Fibroblast of lung (primary cell): ENCODE measurements at regions not wholly inside any gene's neighbourhood (a gene's known extent, or its start where the extent isn't known, plus 50 kb on each side); places are given as distances from the start of the nearest gene placed in this dataset.
"Not testable (repeated sequence)": the region's sequence is repeated elsewhere in the genome, so short reads cannot be mapped to it uniquely, and the experiment has no call there.

Experiments
- DNase-seq, 2 donors: peaks; one replicate each; pipeline versions ENCODE4 v3.0.0 to v3.0.0-alpha.2; 2010; ENCODE audit warnings: low read depth in 2 of 2
- H2AFZ ChIP-seq: 2 replicates; pipeline ENCODE4 v1.5.1; 2012; ENCODE audit warnings: low read length, control low read depth, inconsistent platforms
- H3K27ac ChIP-seq: 2 replicates; pipeline ENCODE4 v1.5.1; 2011; ENCODE audit warnings: low read length, control low read depth; ENCODE audit not compliant: insufficient read depth
- H3K27me3 ChIP-seq: 2 replicates; pipeline ENCODE4 v1.5.1; 2011; ENCODE audit warnings: mild to moderate bottlenecking, low read length; ENCODE audit not compliant: control insufficient read depth, insufficient read depth
- H3K36me3 ChIP-seq: 2 replicates; pipeline ENCODE4 v1.5.1; 2011; ENCODE audit warnings: low read length; ENCODE audit not compliant: control insufficient read depth, insufficient read depth
- H3K4me1 ChIP-seq: 2 replicates; pipeline ENCODE4 v1.5.1; 2011; ENCODE audit warnings: low read length; ENCODE audit not compliant: control insufficient read depth, insufficient read depth; ENCODE audit errors: extremely low read depth
- H3K4me2 ChIP-seq: 2 replicates; pipeline ENCODE4 v1.5.1; 2011; ENCODE audit warnings: low read length, control low read depth; ENCODE audit not compliant: insufficient read depth; ENCODE audit errors: extremely low read depth
- H3K4me3 ChIP-seq, 4 experiments: fragments of 200-600 bp in 1 of 4; sonication (generic) in 1 of 4; replicated peaks in 1 of 4; 2 replicates each; pipeline ENCODE4 v1.5.1; 2011 to 2016; ENCODE audit warnings: low read length in 4 of 4, low read depth in 3 of 4, mild to moderate bottlenecking in 3 of 4, control low read depth in 2 of 4, inconsistent platforms in 1 of 4, mixed read lengths in 1 of 4; ENCODE audit not compliant: insufficient read depth in 1 of 4; ENCODE audit errors: control extremely low read depth in 1 of 4
- H3K79me2 ChIP-seq: 2 replicates; pipeline ENCODE4 v1.5.1; 2012; ENCODE audit warnings: mild to moderate bottlenecking, low read length, inconsistent platforms; ENCODE audit not compliant: control insufficient read depth, insufficient read depth
- H3K9ac ChIP-seq: 2 replicates; pipeline ENCODE4 v1.5.1; 2011; ENCODE audit warnings: mild to moderate bottlenecking, low read length, control low read depth; ENCODE audit not compliant: insufficient read depth
- H3K9me3 ChIP-seq: 2 replicates; pipeline ENCODE4 v1.5.1; 2012; ENCODE audit warnings: low read depth, low read length; ENCODE audit not compliant: control insufficient read depth, insufficient read depth
- H4K20me1 ChIP-seq: 2 replicates; pipeline ENCODE4 v1.5.1; 2011; ENCODE audit warnings: low read length; ENCODE audit not compliant: control insufficient read depth, insufficient read depth; ENCODE audit errors: extremely low read depth
- CTCF ChIP-seq, 2 donors: IDR thresholded peaks in 1 of 2; conservative IDR thresholded peaks in 1 of 2; 1 replicate in 1 of 2; 2 replicates in 1 of 2; pipeline ENCODE4 v1.5.1; 2011 to 2012; ENCODE audit warnings: low read length in 2 of 2, control low read depth in 1 of 2, inconsistent platforms in 1 of 2, low read depth in 1 of 2, mild to moderate bottlenecking in 1 of 2
- EZH2 ChIP-seq: IDR thresholded peaks from 2 replicates; pipeline ENCODE4 v1.5.1; 2012; ENCODE audit warnings: low read length, control low read depth, mild to moderate bottlenecking; ENCODE audit errors: missing control alignments

DNA sequence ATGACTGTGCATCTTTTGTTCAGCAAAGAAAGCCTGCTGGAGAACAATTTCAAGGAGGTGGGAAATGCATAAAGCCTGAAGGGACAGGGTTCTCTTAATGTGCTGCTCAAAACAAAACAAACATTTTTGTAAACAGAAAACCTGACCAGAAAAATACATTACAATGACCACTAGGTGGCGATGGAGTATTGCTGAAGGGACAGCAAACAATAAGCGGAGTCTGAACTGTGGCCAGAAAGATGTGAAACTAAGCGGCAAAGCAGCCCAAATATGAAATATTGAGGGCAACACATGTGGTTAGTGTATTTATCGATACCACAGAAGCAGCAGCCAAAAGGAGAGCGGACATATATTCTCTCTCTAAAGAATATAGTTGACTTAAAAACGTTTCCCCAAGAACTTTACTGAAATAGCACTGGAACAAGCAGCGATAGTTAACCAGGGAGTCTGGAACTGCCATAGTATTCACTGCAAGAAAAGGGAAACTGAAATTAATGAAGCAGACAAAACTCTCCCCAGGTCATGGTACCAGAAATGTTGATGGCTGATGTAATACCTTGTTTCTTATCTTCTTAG, 1814.2 kb upstream of the DEFB115 start:
- peak overlapping the region in 1 of 4 experiments; percentile 26 for H3K4me3 ChIP-seq
- H3K79me2 ChIP-seq, H3K4me1 ChIP-seq, H3K27me3 ChIP-seq, H3K9me3 ChIP-seq, H4K20me1 ChIP-seq, H2AFZ ChIP-seq, H3K36me3 ChIP-seq, H3K27ac ChIP-seq, H3K4me2 ChIP-seq, H3K9ac ChIP-seq: not testable (repeated sequence)
- peak in 1 of 2 donors; percentile 57 for TF ChIP-seq CTCF (conservative IDR thresholded peaks at IDR 0.05 in 1 of 2, IDR thresholded peaks at IDR 0.05 in 1 of 2; ENCODE audit: low read depth in 1 of 2, low read length in 2 of 2)
- DNase-seq = peak in 1 of 2 donors; percentile 68

GRCh38 chr20:29443819-29444218, 1813.6 kb upstream of the DEFB115 start:
- Histone ChIP-seq H3K36me3 (no peaks in the 10 kb centered on the region), H4K20me1 (no peaks in the 10 kb centered on the region), H3K9me3 (no peaks in the 10 kb centered on the region), H3K27me3 (no peaks in the 10 kb centered on the region), H3K4me1 (no peaks in the 10 kb centered on the region), H3K9ac (no peak overlapping the region), H3K4me2 (no peak overlapping the region), H3K79me2 (no peaks in the 10 kb centered on the region), H2AFZ (no peak overlapping the region), H3K4me3 (no peak overlapping the region), H3K27ac (no peak overlapping the region)
- DNase-seq = no peak
- TF ChIP-seq CTCF (conservative IDR thresholded peaks at IDR 0.05 in 1 of 2, IDR thresholded peaks at IDR 0.05 in 1 of 2; ENCODE audit: low read depth in 1 of 2, low read length in 2 of 2) (no peak), EZH2 (no peak)

- not testable (repeated sequence) for H3K9me3 ChIP-seq, H3K79me2 ChIP-seq, H3K4me1 ChIP-seq, H3K27me3 ChIP-seq, H3K27ac ChIP-seq, H4K20me1 ChIP-seq, H3K9ac ChIP-seq, H3K36me3 ChIP-seq, H2AFZ ChIP-seq
- peak; percentile 58 to 89 for DNase-seq
- Histone ChIP-seq H3K4me3 (peak overlapping the region in 1 of 4 experiments; percentile 53), H3K4me2 (peak overlapping the region; percentile 25)
These were observed 1812.2 kb upstream of the DEFB115 start for GRCh38 chr20:29445050-29445907.

DNA sequence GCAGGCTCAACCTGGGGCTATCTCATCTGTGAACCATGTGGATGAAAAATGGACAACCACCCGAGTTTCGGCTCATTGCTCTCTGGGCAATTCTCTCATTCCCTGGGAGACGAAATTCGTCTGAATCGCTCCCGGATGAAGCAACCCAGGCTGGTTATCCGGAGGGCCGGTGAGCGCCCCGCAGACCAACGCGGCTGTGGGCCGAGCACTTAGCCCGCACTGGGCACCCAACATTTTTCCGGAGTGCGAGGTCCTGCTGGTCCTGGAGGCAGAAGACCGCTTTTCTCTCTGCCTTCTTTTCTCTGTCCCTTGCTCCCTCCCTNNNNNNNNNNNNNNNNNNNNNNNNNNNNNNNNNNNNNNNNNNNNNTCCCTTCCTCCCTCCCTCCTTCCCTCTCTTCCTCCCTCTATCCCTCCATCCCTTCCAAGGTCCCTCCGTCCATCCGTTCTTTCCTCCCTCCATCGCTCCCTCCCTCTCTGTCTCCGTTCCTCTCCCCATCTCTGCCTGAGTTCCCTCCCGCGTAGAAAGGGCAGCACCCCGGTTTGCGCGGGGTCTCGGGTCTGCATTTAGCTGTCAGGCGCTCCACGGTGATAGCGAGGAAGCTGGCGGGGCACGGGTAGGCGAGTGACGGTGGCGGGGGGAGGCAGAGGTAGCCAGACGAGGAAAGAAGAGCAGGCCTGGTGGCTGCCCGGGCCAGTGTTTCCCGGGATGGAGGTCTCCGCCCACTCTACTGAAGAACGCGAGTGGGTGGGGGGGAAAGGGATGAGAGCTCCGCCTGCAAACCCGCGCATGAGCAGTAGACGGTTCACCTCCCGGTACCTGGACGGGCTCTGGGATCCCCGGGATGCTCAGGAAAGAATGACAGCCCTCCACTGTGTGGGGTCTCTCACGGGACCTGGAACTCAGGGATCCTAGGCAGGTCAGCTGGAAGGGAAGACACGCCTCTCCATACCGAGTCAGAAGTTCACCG, 1809.7 kb upstream of the DEFB115 start:
- H2AFZ ChIP-seq, H3K9me3 ChIP-seq, H3K4me1 ChIP-seq, H3K27me3 ChIP-seq, H3K4me2 ChIP-seq, H3K36me3 ChIP-seq, H3K9ac ChIP-seq, DNase-seq, H3K27ac ChIP-seq, H3K79me2 ChIP-seq, H3K4me3 ChIP-seq, H4K20me1 ChIP-seq: not testable (repeated sequence)
